MM.1S (cell line): ENCODE measurements at regions not wholly inside any gene's neighbourhood (a gene's known extent, or its start where the extent isn't known, plus 50 kb on each side); places are given as distances from the start of the nearest gene placed in this dataset.

ENCODE experiments used
- DNase-seq: peaks from one replicate; pipeline ENCODE4 v3.0.0-alpha.2; 2015
- H2AFZ ChIP-seq: fragments of 300-600 bp; sonication (generic); 2 replicates; pipeline ENCODE4 v1.6.0; 2016; ENCODE audit warnings: antibody characterized with exemption, low read length
- H3F3A ChIP-seq: fragments of 300-600 bp; sonication (generic); 2 replicates; pipeline ENCODE4 v1.6.1; 2016; ENCODE audit warnings: mild to moderate bottlenecking, antibody characterized with exemption, low read length, moderate library complexity, mixed read lengths; ENCODE audit not compliant: insufficient read depth
- H3K27ac ChIP-seq: fragments of 300-600 bp; sonication (generic); 2 replicates; pipeline ENCODE4 v1.5.1; 2016; ENCODE audit warnings: mild to moderate bottlenecking, low read length
- H3K27me3 ChIP-seq: fragments of 300-600 bp; sonication (generic); replicated peaks from 2 replicates; pipeline ENCODE4 v1.6.0; 2016; ENCODE audit warnings: low read length; ENCODE audit not compliant: insufficient read depth
- H3K36me3 ChIP-seq: fragments of 300-600 bp; sonication (generic); replicated peaks from 2 replicates; pipeline ENCODE4 v1.6.1; 2016; ENCODE audit warnings: mild to moderate bottlenecking, low read length, mixed read lengths; ENCODE audit not compliant: insufficient read depth
- H3K4me1 ChIP-seq: fragments of 300-600 bp; sonication (generic); 2 replicates; pipeline ENCODE4 v1.6.1; 2016; ENCODE audit warnings: low read length, mixed read lengths
- H3K4me2 ChIP-seq: fragments of 300-600 bp; sonication (generic); 2 replicates; pipeline ENCODE4 v1.6.0; 2016; ENCODE audit warnings: low read depth, low read length
- H3K4me3 ChIP-seq: fragments of 300-600 bp; sonication (generic); 2 replicates; pipeline ENCODE4 v1.5.1; 2016; ENCODE audit warnings: low read length, mixed read lengths
- H3K79me2 ChIP-seq: fragments of 300-600 bp; sonication (generic); 2 replicates; pipeline ENCODE4 v1.6.1; 2016; ENCODE audit warnings: mixed run types, low read length, mixed read lengths
- H3K9ac ChIP-seq: fragments of 300-600 bp; sonication (generic); 2 replicates; pipeline ENCODE4 v1.6.1; 2016; ENCODE audit warnings: low read length, mixed read lengths
- H3K9me2 ChIP-seq: fragments of 300-600 bp; sonication (generic); replicated peaks from 2 replicates; pipeline ENCODE4 v1.6.1; 2016; ENCODE audit warnings: mild to moderate bottlenecking, low read length, mixed read lengths; ENCODE audit not compliant: insufficient read depth
- H3K9me3 ChIP-seq: fragments of 300-600 bp; sonication (generic); replicated peaks from 2 replicates; pipeline ENCODE4 v1.6.1; 2016; ENCODE audit warnings: mild to moderate bottlenecking, low read length, mixed read lengths; ENCODE audit not compliant: insufficient read depth
- H4K20me1 ChIP-seq: fragments of 300-600 bp; sonication (generic); 2 replicates; pipeline ENCODE4 v1.6.1; 2016; ENCODE audit warnings: mild to moderate bottlenecking, low read length, moderate library complexity, mixed read lengths; ENCODE audit not compliant: insufficient read depth
- CTCF ChIP-seq: fragments of 300-600 bp; sonication (generic); IDR thresholded peaks from 2 replicates; pipeline ENCODE4 v1.5.1; 2016; ENCODE audit warnings: antibody characterized with exemption, low read length, mixed read lengths
- EZH2 ChIP-seq: fragments of 300-600 bp; sonication (generic); optimal IDR thresholded peaks from 2 replicates; pipeline ENCODE3; 2017; ENCODE audit warnings: low read depth, mild to moderate bottlenecking, antibody characterized with exemption, low read length, mixed read lengths
- EZH2phosphoT487 ChIP-seq: fragments of 300-600 bp; sonication (generic); IDR thresholded peaks from 2 replicates; pipeline ENCODE4 v1.6.1; 2018; ENCODE audit warnings: antibody characterized with exemption, low read length

- no peaks in the 10 kb centered on the region for H3F3A ChIP-seq
- no peak overlapping the region for H3K4me2 ChIP-seq
- H4K20me1 ChIP-seq, result no peaks in the 10 kb centered on the region
- no peak overlapping the region for H3K9ac ChIP-seq
- H3K9me3 ChIP-seq, result no peaks in the 10 kb centered on the region
- no peaks in the 10 kb centered on the region for H3K79me2 ChIP-seq
- no peaks in the 10 kb centered on the region for H3K27me3 ChIP-seq
- H3K36me3 ChIP-seq, result no peaks in the 10 kb centered on the region
- no peak overlapping the region for H3K4me3 ChIP-seq
- DNase-seq, result no peak
- TF ChIP-seq CTCF, result no peak
- no peak for TF ChIP-seq EZH2
- no peak for TF ChIP-seq EZH2phosphoT487
- H3K27ac ChIP-seq, result no peak overlapping the region
- H3K4me1 ChIP-seq, result no peaks in the 10 kb centered on the region
- no peak overlapping the region for H2AFZ ChIP-seq
- H3K9me2 ChIP-seq, result no peaks in the 10 kb centered on the region
Measured at GRCh38 chr4:103292959-103293358, 94.8 kb upstream of the CENPE start.

- no peaks in the 10 kb centered on the region for H4K20me1 ChIP-seq
- no peaks in the 10 kb centered on the region for H3K9me2 ChIP-seq
- TF ChIP-seq CTCF (no peak), EZH2phosphoT487 (no peak), EZH2 (no peak)
Measured at GRCh38 chr4:103292373-103292772, 94.2 kb upstream of the CENPE start.

GRCh38 chr4:103289186-103289585 is 91.0 kb upstream of the CENPE start:
- no peak for DNase-seq
- Histone ChIP-seq H2AFZ (no peak overlapping the region), H3K27me3 (no peaks in the 10 kb centered on the region)

More at GRCh38 chr4:103292373-103292772, 94.2 kb upstream of the CENPE start:
- H3K9ac ChIP-seq, result no peak overlapping the region
- no peaks in the 10 kb centered on the region for H3K9me3 ChIP-seq
- H2AFZ ChIP-seq, result no peak overlapping the region
- H3K36me3 ChIP-seq, result no peaks in the 10 kb centered on the region
- H3K27ac ChIP-seq, result no peak overlapping the region
- no peaks in the 10 kb centered on the region for H3K27me3 ChIP-seq
- H3K79me2 ChIP-seq, result no peaks in the 10 kb centered on the region
- no peaks in the 10 kb centered on the region for H3K4me1 ChIP-seq
- H3K4me3 ChIP-seq, result no peak overlapping the region
- H3F3A ChIP-seq, result no peaks in the 10 kb centered on the region
- H3K4me2 ChIP-seq, result no peak overlapping the region
- DNase-seq, result no peak

More at GRCh38 chr4:103289186-103289585, 91.0 kb upstream of the CENPE start:
- Histone ChIP-seq H3K4me1 (no peaks in the 10 kb centered on the region), H3F3A (no peaks in the 10 kb centered on the region), H3K27ac (no peak overlapping the region), H3K4me2 (no peak overlapping the region), H3K4me3 (no peak overlapping the region), H3K9me2 (no peaks in the 10 kb centered on the region), H3K79me2 (no peaks in the 10 kb centered on the region), H3K9me3 (no peaks in the 10 kb centered on the region), H3K36me3 (no peaks in the 10 kb centered on the region), H4K20me1 (no peaks in the 10 kb centered on the region), H3K9ac (no peak overlapping the region)
- TF ChIP-seq EZH2phosphoT487 (no peak), EZH2 (no peak), CTCF (no peak)
